B cell (primary cell): ENCODE measurements at regions not wholly inside any gene's neighbourhood (a gene's known extent, or its start where the extent isn't known, plus 50 kb on each side); places are given as distances from the start of the nearest gene placed in this dataset.

Source experiments
- ATAC-seq: fragments of 200-7000 bp; cut with Tn5 transposase; one replicate; pipeline ENCODE4 v1.10.0; 2021; ENCODE audit warnings: low read depth, mild to moderate bottlenecking, moderate number of reproducible peaks, moderate library complexity
- CTCF ChIA-PET: fragments of 350-600 bp; sonication (Branson Sonifier 250); formaldehyde crosslinking; loops from one replicate; lab custom pipeline; 2021; ENCODE audit warnings: antibody characterized with exemption, inconsistent platforms; lab: Charles Lee
- POLR2A ChIA-PET: fragments of 350-600 bp; sonication (Branson Sonifier 250); formaldehyde crosslinking; loops from one replicate; lab custom pipeline; 2021; ENCODE audit warnings: antibody characterized with exemption; lab: Charles Lee
- DNase-seq: peaks from one replicate; pipeline ENCODE4 v3.0.0; 2013
- H2AFZ ChIP-seq: 2 replicates; pipeline ENCODE4 v1.6.1; 2012; ENCODE audit warnings: mild to moderate bottlenecking, low read depth, low read length; ENCODE audit not compliant: insufficient read depth, poor library complexity, severe bottlenecking
- H3K27ac ChIP-seq, 2 donors: 1 replicate in 1 of 2; 2 replicates in 1 of 2; pipeline ENCODE4 v1.5.1; 2012 to 2013; ENCODE audit warnings: low read length in 2 of 2, mild to moderate bottlenecking in 2 of 2, moderate library complexity in 1 of 2
- H3K27me3 ChIP-seq, 4 experiments: fragments of 200-600 bp in 1 of 4; sonication (generic) in 1 of 4; replicated peaks in 1 of 4; 1 replicate in 2 of 4; 2 replicates in 2 of 4; pipeline versions ENCODE4 v1.6.1 to v1.7.0; 2013 to 2016; ENCODE audit warnings: low read length in 3 of 4, mild to moderate bottlenecking in 2 of 4, mixed read lengths in 1 of 4, moderate library complexity in 1 of 4; ENCODE audit not compliant: insufficient read depth in 4 of 4, control insufficient read depth in 3 of 4; ENCODE audit errors: control extremely low read depth in 1 of 4
- H3K36me3 ChIP-seq, 2 experiments: replicated peaks in 1 of 2; 1 replicate in 1 of 2; 2 replicates in 1 of 2; pipeline versions ENCODE4 v1.6.1 to v1.7.1; 2013; ENCODE audit warnings: low read length in 1 of 2; ENCODE audit not compliant: insufficient read depth in 2 of 2, control insufficient read depth in 1 of 2; ENCODE audit errors: control extremely low read depth in 1 of 2, extremely low read depth in 1 of 2
- H3K4me1 ChIP-seq, 2 donors: fragments of 200-600 bp in 1 of 2; sonication (generic) in 1 of 2; 1 replicate in 1 of 2; 2 replicates in 1 of 2; pipeline versions ENCODE4 v1.5.1 to v1.6.1; 2013 to 2017; ENCODE audit warnings: low read length in 2 of 2; ENCODE audit not compliant: control insufficient read depth in 2 of 2, insufficient read depth in 2 of 2
- H3K4me2 ChIP-seq: replicated peaks from 2 replicates; pipeline ENCODE3; 2012; ENCODE audit warnings: mild to moderate bottlenecking, low read depth, low read length; ENCODE audit not compliant: poor library complexity, severe bottlenecking
- H3K4me3 ChIP-seq, 5 experiments: fragments of 200-600 bp in 1 of 5; sonication (generic) in 1 of 5; 1 replicate in 3 of 5; 2 replicates in 2 of 5; pipeline versions ENCODE4 v1.5.1 to v1.7.0; 2011 to 2016; ENCODE audit warnings: low read length in 4 of 5, mild to moderate bottlenecking in 4 of 5, low read depth in 2 of 5, control low read depth in 1 of 5, moderate library complexity in 1 of 5; ENCODE audit not compliant: insufficient read depth in 1 of 5; ENCODE audit errors: control extremely low read depth in 1 of 5, extremely low read depth in 1 of 5
- H3K79me2 ChIP-seq: fragments of 200-600 bp; sonication (generic); one replicate; pipeline ENCODE4 v1.6.0; 2016; ENCODE audit warnings: low read length; ENCODE audit not compliant: control insufficient read depth, insufficient read depth
- H3K9ac ChIP-seq: fragments of 200-600 bp; sonication (generic); 2 replicates; pipeline ENCODE4 v1.6.1; 2017; ENCODE audit warnings: mild to moderate bottlenecking, low read length, moderate library complexity
- H3K9me3 ChIP-seq, 3 donors: one replicate each; pipeline versions ENCODE4 v1.6.1 to v1.7.1; 2013; ENCODE audit warnings: low read length in 2 of 3; ENCODE audit not compliant: control insufficient read depth in 2 of 3, insufficient read depth in 1 of 3; ENCODE audit errors: control extremely low read depth in 1 of 3
- H4K20me1 ChIP-seq: 2 replicates; pipeline ENCODE4 v1.6.0; 2012; ENCODE audit warnings: mild to moderate bottlenecking, low read length; ENCODE audit not compliant: insufficient read depth, control insufficient read depth, poor library complexity, severe bottlenecking
- H3K27ac Mint-ChIP-seq: one replicate; pipeline ENCODE4 v1.8.0; 2021; ENCODE audit warnings: mixed read lengths
- H3K27me3 Mint-ChIP-seq: one replicate; pipeline ENCODE4 v1.8.0; 2021; ENCODE audit warnings: mixed read lengths
- H3K4me1 Mint-ChIP-seq: one replicate; pipeline ENCODE4 v1.8.0; 2021; ENCODE audit warnings: mixed read lengths
- H3K4me3 Mint-ChIP-seq: one replicate; pipeline ENCODE4 v1.8.0; 2021; ENCODE audit warnings: mixed read lengths
- H3K9me3 Mint-ChIP-seq: one replicate; pipeline ENCODE4 v1.8.0; 2022; ENCODE audit warnings: mixed read lengths; ENCODE audit not compliant: insufficient read depth
- CTCF ChIP-seq: fragments of 200-600 bp; IDR thresholded peaks from one replicate; pipeline ENCODE4 v1.8.0; 2022; ENCODE audit warnings: antibody characterized with exemption, mild to moderate bottlenecking
- EZH2 ChIP-seq: IDR thresholded peaks from 2 replicates; pipeline ENCODE4 v1.6.1; 2012; ENCODE audit warnings: borderline replicate concordance, low read depth, mild to moderate bottlenecking, moderate library complexity, low read length; ENCODE audit not compliant: insufficient read depth, poor library complexity, severe bottlenecking
- WGBS: methylation state at CpG from one replicate; pipeline ENCODE4 v1.1.5; 2013; ENCODE audit warnings: missing lambda C conversion rate; ENCODE audit not compliant: insufficient coverage; 5-methylcytosine and 5-hydroxymethylcytosine counted together
- intact Hi-C: fragments of 100-400 bp; cut with micrococcal nuclease; formaldehyde crosslinking; loops from one replicate; pipeline ENCODE4 v1.10.0; 2022

GRCh38 chr4:165724786-165725185 is 148.3 kb upstream of the TLL1 start:
- Mint-ChIP-seq H3K4me3 (no peak overlapping the region), H3K27ac (no peak overlapping the region), H3K9me3 (no peaks in the 10 kb centered on the region), H3K4me1 (no peaks in the 10 kb centered on the region), H3K27me3 (no peaks in the 10 kb centered on the region)
- Histone ChIP-seq H3K79me2 (no peaks in the 10 kb centered on the region), H3K4me3 (no peak overlapping the region), H3K9ac (no peak overlapping the region), H2AFZ (no peak overlapping the region), H3K4me2 (no peak overlapping the region), H3K4me1 (no peaks in the 10 kb centered on the region), H4K20me1 (no peaks in the 10 kb centered on the region), H3K36me3 (no peaks in the 10 kb centered on the region), H3K27me3 (no peaks in the 10 kb centered on the region), H3K9me3 (no peaks in the 10 kb centered on the region), H3K27ac (no peak overlapping the region)
- TF ChIP-seq CTCF (no peak), EZH2 (no peak)
- ChIA-PET POLR2A (no interaction called here), CTCF (no interaction called here)
- DNase-seq, result no peak
- intact Hi-C loops, result no loop called here
- ATAC-seq, result no peak
- WGBS, result no CpG with 5 or more reads among the region's 2 CpGs

- Histone ChIP-seq H2AFZ (no peak overlapping the region), H3K4me3 (no peak overlapping the region), H3K36me3 (no peaks in the 10 kb centered on the region), H3K4me2 (no peak overlapping the region), H3K27me3 (no peaks in the 10 kb centered on the region), H3K9ac (no peak overlapping the region), H4K20me1 (no peaks in the 10 kb centered on the region), H3K4me1 (no peaks in the 10 kb centered on the region), H3K9me3 (no peaks in the 10 kb centered on the region), H3K27ac (no peak overlapping the region), H3K79me2 (no peaks in the 10 kb centered on the region)
- Mint-ChIP-seq H3K9me3 (no peaks in the 10 kb centered on the region), H3K4me3 (no peak overlapping the region), H3K27ac (no peak overlapping the region), H3K4me1 (no peaks in the 10 kb centered on the region), H3K27me3 (no peaks in the 10 kb centered on the region)
- no peak for ATAC-seq
- ChIA-PET CTCF (no interaction called here), POLR2A (no interaction called here)
- TF ChIP-seq CTCF, result no peak
- no peak for TF ChIP-seq EZH2
- DNase-seq, result no peak
- WGBS, result 80% methylated on average over 1 of the region's 1 CpG
- intact Hi-C loops, result no loop called here
These were observed 147.7 kb upstream of the TLL1 start for GRCh38 chr4:165725352-165725751.
